ENCODE measurements at regions not wholly inside any gene's neighbourhood (a gene's known extent, or its start where the extent isn't known, plus 50 kb on each side); places are given as distances from the start of the nearest gene placed in this dataset.

DNA sequence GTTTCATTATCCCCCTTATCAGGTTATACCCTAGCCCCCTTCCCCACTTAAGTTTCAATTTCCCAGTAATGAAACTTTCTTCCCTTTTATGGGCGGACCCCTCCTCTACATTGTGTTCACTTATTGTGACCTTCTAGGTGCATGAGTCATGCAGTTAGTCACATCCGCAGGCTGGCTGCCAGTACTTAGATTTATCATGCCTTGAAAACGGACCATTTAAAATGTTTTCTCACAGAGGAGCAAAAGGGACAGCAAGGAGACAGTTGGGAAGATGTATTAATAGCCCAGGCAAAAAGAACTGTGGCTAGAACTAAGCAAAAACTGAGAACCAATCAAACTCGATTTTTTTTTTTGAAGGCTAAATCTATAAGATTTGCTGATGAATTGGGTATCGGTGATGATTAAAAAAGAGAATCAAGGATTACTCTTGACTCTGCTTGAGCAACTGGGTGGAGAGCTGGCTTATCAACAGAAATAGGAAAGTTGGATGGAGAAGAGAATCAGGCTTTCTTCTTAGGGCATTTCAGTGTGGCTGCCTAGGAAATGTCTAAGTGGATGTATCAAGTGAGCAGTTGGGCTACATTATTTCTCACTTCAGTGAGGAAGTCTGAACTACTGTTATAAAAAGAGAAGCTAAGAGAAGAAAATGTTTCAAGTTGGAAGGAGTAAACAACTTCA, 615.0 kb downstream of the HINT1 start:
- no peak for TF ChIP-seq EZH2 (IDR thresholded peaks at IDR 0.05)
- TF ChIP-seq POLR2AphosphoS5 (IDR thresholded peaks at IDR 0.05; ENCODE audit: borderline replicate concordance, low read depth, low read length): no peak
